GM23248 (cell line): ENCODE measurements at regions not wholly inside any gene's neighbourhood (a gene's known extent, or its start where the extent isn't known, plus 50 kb on each side); places are given as distances from the start of the nearest gene placed in this dataset.

Experiments
- DNase-seq: peaks from one replicate; pipeline ENCODE4 v3.0.0-alpha.2; 2015
- H2AFZ ChIP-seq: fragments of 200-600 bp; sonication (generic); 2 replicates; pipeline ENCODE4 v1.6.1; 2016; ENCODE audit warnings: antibody characterized with exemption
- H3F3A ChIP-seq: fragments of 200-600 bp; sonication (generic); 2 replicates; pipeline ENCODE4 v1.6.1; 2016; ENCODE audit warnings: mild to moderate bottlenecking, antibody characterized with exemption, mixed run types; ENCODE audit not compliant: insufficient read depth
- H3K27ac ChIP-seq: fragments of 200-600 bp; sonication (generic); 2 replicates; pipeline ENCODE4 v1.5.1; 2016; ENCODE audit warnings: mild to moderate bottlenecking
- H3K27me3 ChIP-seq: fragments of 200-600 bp; sonication (generic); replicated peaks from 2 replicates; pipeline ENCODE4 v1.6.1; 2016; ENCODE audit warnings: mild to moderate bottlenecking; ENCODE audit not compliant: insufficient read depth
- H3K36me3 ChIP-seq: fragments of 200-600 bp; sonication (generic); 2 replicates; pipeline ENCODE4 v1.6.1; 2016; ENCODE audit warnings: low read depth, mild to moderate bottlenecking
- H3K4me1 ChIP-seq: fragments of 200-600 bp; sonication (generic); 2 replicates; pipeline ENCODE4 v1.6.1; 2016; ENCODE audit warnings: mild to moderate bottlenecking; ENCODE audit not compliant: insufficient read depth
- H3K4me2 ChIP-seq: fragments of 200-600 bp; sonication (generic); one replicate; pipeline ENCODE4 v1.6.1; 2016; ENCODE audit warnings: mild to moderate bottlenecking; ENCODE audit not compliant: unreplicated experiment
- H3K4me3 ChIP-seq: fragments of 200-600 bp; sonication (generic); 2 replicates; pipeline ENCODE4 v1.5.1; 2016; ENCODE audit warnings: mild to moderate bottlenecking
- H3K79me2 ChIP-seq: fragments of 200-600 bp; sonication (generic); 2 replicates; pipeline ENCODE4 v1.6.1; 2016; ENCODE audit warnings: mild to moderate bottlenecking; ENCODE audit not compliant: insufficient read depth
- H3K9ac ChIP-seq: fragments of 200-600 bp; sonication (generic); 2 replicates; pipeline ENCODE4 v1.6.1; 2016; ENCODE audit warnings: mild to moderate bottlenecking
- H3K9me2 ChIP-seq: fragments of 200-600 bp; sonication (generic); 2 replicates; pipeline ENCODE4 v1.6.1; 2016; ENCODE audit warnings: mixed run types, mild to moderate bottlenecking, moderate library complexity; ENCODE audit not compliant: insufficient read depth
- H3K9me3 ChIP-seq: fragments of 200-600 bp; sonication (generic); one replicate; pipeline ENCODE4 v1.6.1; 2017; ENCODE audit warnings: low read depth
- H4K20me1 ChIP-seq: fragments of 200-600 bp; sonication (generic); 2 replicates; pipeline ENCODE4 v1.6.0; 2016; ENCODE audit not compliant: insufficient read depth
- EZH2 ChIP-seq: fragments of 200-600 bp; sonication (generic); IDR thresholded peaks from 2 replicates; pipeline ENCODE4 v1.6.1; 2018; ENCODE audit warnings: antibody characterized with exemption, mild to moderate bottlenecking; ENCODE audit not compliant: insufficient read depth, poor library complexity, severe bottlenecking
- EZH2phosphoT487 ChIP-seq: fragments of 200-600 bp; sonication (generic); IDR thresholded peaks from 2 replicates; pipeline ENCODE4 v1.6.1; 2018; ENCODE audit warnings: antibody characterized with exemption, moderate library complexity, mild to moderate bottlenecking, low read depth; ENCODE audit not compliant: insufficient read depth
- WGBS, 2 experiments: methylation state at CpG; one replicate each; pipeline ENCODE4 v1.1.6; 2015 to 2017; ENCODE audit warnings: low lambda C conversion rate in 2 of 2, low coverage in 1 of 2; ENCODE audit errors: missing lambda C conversion rate in 2 of 2; 5-methylcytosine and 5-hydroxymethylcytosine counted together
- in situ Hi-C: fragments of 300-500 bp; cut with MboI; formaldehyde crosslinking; loops from 2 replicates; pipeline ENCODE4 v1.15.0; 2020

DNA sequence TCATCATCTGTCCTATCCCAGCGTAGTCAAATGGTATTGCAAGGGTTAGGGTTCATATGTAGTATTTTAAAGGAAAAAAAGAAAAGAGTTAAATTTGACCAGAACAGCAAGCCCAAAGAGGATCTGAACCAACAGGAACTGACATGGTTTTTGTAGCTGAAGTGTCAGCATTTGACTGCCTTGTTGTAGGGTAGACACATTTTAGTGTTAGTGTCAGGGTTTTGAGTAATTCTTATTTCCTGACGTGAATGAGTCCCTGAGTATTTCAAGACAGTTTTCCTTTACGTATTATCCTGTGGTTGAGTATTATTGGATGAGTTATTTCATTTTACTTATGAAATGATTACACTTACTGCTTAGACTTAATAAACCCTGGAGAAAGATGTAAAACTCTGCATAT is 173.3 kb upstream of the ZEB2 start:
- no peaks in the 10 kb centered on the region for H3F3A ChIP-seq
- H2AFZ ChIP-seq: no peak overlapping the region
- H4K20me1 ChIP-seq: no peaks in the 10 kb centered on the region
- DNase-seq: no peak
- 88 to 94% methylated on average over 3 of the region's 3 CpGs for WGBS, 2 experiments
- H3K4me3 ChIP-seq: no peak overlapping the region
- no peaks in the 10 kb centered on the region for H3K79me2 ChIP-seq
- in situ Hi-C loops: no loop called here
- no peak overlapping the region for H3K27ac ChIP-seq
- H3K36me3 ChIP-seq: no peaks in the 10 kb centered on the region
- H3K9me2 ChIP-seq: no peaks in the 10 kb centered on the region
- H3K27me3 ChIP-seq: no peaks in the 10 kb centered on the region
- H3K4me1 ChIP-seq: no peaks in the 10 kb centered on the region
- no peak overlapping the region for H3K4me2 ChIP-seq
- H3K9me3 ChIP-seq: no peaks in the 10 kb centered on the region
- TF ChIP-seq EZH2phosphoT487 (no peak), EZH2 (no peak)
- H3K9ac ChIP-seq: no peak overlapping the region

GRCh38 chr2:144692661-144693060 is 172.7 kb upstream of the ZEB2 start:
- Histone ChIP-seq H3K4me1 (no peaks in the 10 kb centered on the region), H3K9ac (no peak overlapping the region), H3K79me2 (no peaks in the 10 kb centered on the region), H4K20me1 (no peaks in the 10 kb centered on the region), H3K9me3 (no peaks in the 10 kb centered on the region), H3K9me2 (no peaks in the 10 kb centered on the region), H3K27me3 (no peaks in the 10 kb centered on the region), H3K36me3 (no peaks in the 10 kb centered on the region), H3K4me2 (no peak overlapping the region), H2AFZ (no peak overlapping the region), H3K27ac (no peak overlapping the region), H3F3A (no peaks in the 10 kb centered on the region), H3K4me3 (no peak overlapping the region)
- in situ Hi-C loops: no loop called here
- WGBS, 2 experiments: 70% methylated on average over 5 of the region's 5 CpGs
- no peak for DNase-seq
- no peak for TF ChIP-seq EZH2phosphoT487
- TF ChIP-seq EZH2: no peak

DNA sequence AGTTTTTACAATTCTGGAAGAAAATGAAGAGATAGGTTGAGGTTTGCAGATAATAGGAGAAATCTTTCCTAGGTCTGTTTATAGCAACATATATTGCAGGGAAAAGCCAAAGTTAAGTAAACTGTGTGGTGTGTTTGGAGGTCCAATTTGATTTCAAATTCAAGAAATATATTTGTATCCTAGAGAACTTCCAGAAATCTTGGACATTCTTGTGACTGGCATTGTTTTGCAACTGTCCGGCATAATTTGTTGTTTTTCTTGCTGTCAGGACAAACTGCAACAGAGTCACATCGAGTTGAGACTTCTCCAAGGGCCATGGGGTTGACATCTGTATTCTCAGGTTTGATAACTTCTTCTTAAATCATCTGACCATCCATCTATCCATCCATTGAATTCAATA is 170.9 kb upstream of the ZEB2 start:
- Histone ChIP-seq H3F3A (no peaks in the 10 kb centered on the region), H3K27me3 (no peaks in the 10 kb centered on the region), H3K4me1 (no peaks in the 10 kb centered on the region), H3K9me3 (no peaks in the 10 kb centered on the region), H3K27ac (no peak overlapping the region), H4K20me1 (no peaks in the 10 kb centered on the region), H3K4me2 (no peak overlapping the region), H3K4me3 (no peak overlapping the region), H3K36me3 (no peaks in the 10 kb centered on the region), H3K9ac (no peak overlapping the region), H2AFZ (no peak overlapping the region), H3K79me2 (no peaks in the 10 kb centered on the region), H3K9me2 (no peaks in the 10 kb centered on the region)
- DNase-seq: no peak
- no peak for TF ChIP-seq EZH2phosphoT487
- in situ Hi-C loops: no loop called here
- WGBS, 2 experiments: 80 to 81% methylated on average over 2 of the region's 2 CpGs

GRCh38 chr2:144686518-144687215 is 166.7 kb upstream of the ZEB2 start:
- no peak overlapping the region for H3K4me3 ChIP-seq
- no peak overlapping the region for H3K4me2 ChIP-seq
- H3K9ac ChIP-seq: no peak overlapping the region
- no peaks in the 10 kb centered on the region for H4K20me1 ChIP-seq
- H3K9me2 ChIP-seq: no peaks in the 10 kb centered on the region
- 91 to 98% methylated on average over 2 of the region's 2 CpGs for WGBS, 2 experiments
- no peak overlapping the region for H2AFZ ChIP-seq
- TF ChIP-seq EZH2phosphoT487 (no peak), EZH2 (no peak)
- no peaks in the 10 kb centered on the region for H3K27me3 ChIP-seq
- H3K79me2 ChIP-seq: no peaks in the 10 kb centered on the region
- no peaks in the 10 kb centered on the region for H3K9me3 ChIP-seq
- H3F3A ChIP-seq: no peaks in the 10 kb centered on the region
- in situ Hi-C loops: no loop called here
- DNase-seq: no peak
- no peaks in the 10 kb centered on the region for H3K36me3 ChIP-seq
- H3K27ac ChIP-seq: no peak overlapping the region
- H3K4me1 ChIP-seq: no peaks in the 10 kb centered on the region

GRCh38 chr2:144683966-144684365 is 164.0 kb upstream of the ZEB2 start:
- H3K9me3 ChIP-seq: no peaks in the 10 kb centered on the region
- no peak overlapping the region for H2AFZ ChIP-seq
- 90 to 94% methylated on average over 3 of the region's 3 CpGs for WGBS, 2 experiments
- in situ Hi-C loops: no loop called here
- H3F3A ChIP-seq: no peaks in the 10 kb centered on the region
- H3K36me3 ChIP-seq: no peaks in the 10 kb centered on the region
- H3K4me1 ChIP-seq: no peaks in the 10 kb centered on the region
- H3K27me3 ChIP-seq: no peaks in the 10 kb centered on the region
- no peak for TF ChIP-seq EZH2phosphoT487
- no peak for TF ChIP-seq EZH2
- H3K27ac ChIP-seq: no peak overlapping the region
- no peak overlapping the region for H3K4me2 ChIP-seq
- 0 out of 2 replicates have a peak, but pooled peaks cover 4% of the 10 kb centered on the region for H3K9me2 ChIP-seq
- no peaks in the 10 kb centered on the region for H4K20me1 ChIP-seq
- no peak overlapping the region for H3K9ac ChIP-seq
- DNase-seq: no peak
- no peaks in the 10 kb centered on the region for H3K79me2 ChIP-seq
- H3K4me3 ChIP-seq: no peak overlapping the region
